Chondrocyte (in vitro differentiated cells): ENCODE measurements at regions not wholly inside any gene's neighbourhood (a gene's known extent, or its start where the extent isn't known, plus 50 kb on each side); places are given as distances from the start of the nearest gene placed in this dataset.

Experiments used
- DNase-seq: peaks from one replicate; pipeline ENCODE4 v3.0.0; 2021; ENCODE audit warnings: mixed read lengths, low spot score
- H3K27ac Mint-ChIP-seq: one replicate; pipeline ENCODE4 v1.8.0; 2021; ENCODE audit warnings: mild to moderate bottlenecking, moderate library complexity, mixed read lengths; ENCODE audit not compliant: unreplicated experiment
- H3K27me3 Mint-ChIP-seq: 2 replicates; pipeline ENCODE4 v1.8.0; 2021; ENCODE audit warnings: low read depth, mixed read lengths
- H3K36me3 Mint-ChIP-seq: 2 replicates; pipeline ENCODE4 v1.8.0; 2021; ENCODE audit warnings: low read depth, mixed read lengths
- H3K4me1 Mint-ChIP-seq: 2 replicates; pipeline ENCODE4 v1.8.0; 2021; ENCODE audit warnings: low read depth, mild to moderate bottlenecking, mixed read lengths
- H3K4me3 Mint-ChIP-seq: one replicate; pipeline ENCODE4 v1.8.0; 2021; ENCODE audit warnings: mild to moderate bottlenecking, moderate library complexity, mixed read lengths; ENCODE audit not compliant: unreplicated experiment
- H3K9me3 Mint-ChIP-seq: 2 replicates; pipeline ENCODE4 v1.8.0; 2021; ENCODE audit warnings: low read depth, mixed read lengths
- CTCF ChIP-seq: fragments of 200-600 bp; sonication (generic); IDR thresholded peaks from 2 replicates; pipeline ENCODE4 v1.5.0; 2021; ENCODE audit warnings: antibody characterized with exemption, mild to moderate bottlenecking, moderate library complexity

DNA sequence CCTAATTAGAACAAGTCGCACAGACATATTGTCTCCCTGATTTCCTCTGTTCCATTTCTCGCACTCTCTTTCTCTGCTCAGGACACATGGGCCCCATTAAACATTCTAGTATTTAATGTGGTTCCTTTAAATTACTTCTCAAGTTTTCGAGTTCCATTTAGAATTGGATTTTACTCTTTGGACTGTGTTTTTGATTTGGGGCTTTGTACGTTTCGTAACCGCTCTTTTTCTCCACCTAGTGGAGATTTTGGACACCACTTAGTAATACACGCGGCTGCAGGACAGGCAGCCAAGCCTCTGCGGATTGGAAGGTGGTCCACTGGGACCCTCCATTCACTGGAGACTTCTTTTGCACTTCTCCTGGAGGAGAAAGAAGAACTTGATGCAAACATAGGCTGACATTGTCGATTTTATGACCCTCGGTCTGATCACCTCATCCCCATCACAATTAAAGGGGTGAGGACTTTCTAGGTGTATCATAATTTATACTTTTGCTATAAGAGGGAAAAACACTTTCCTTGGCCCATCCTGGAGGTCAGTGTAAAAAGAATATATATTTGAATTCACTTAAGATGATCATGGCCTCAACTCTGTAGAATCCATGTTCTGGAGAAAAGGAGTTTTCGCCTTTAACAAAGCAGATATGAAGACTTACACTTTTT, 85.7 kb downstream of the NOG start:
- peak overlapping the region; percentile 54 for H3K4me3 Mint-ChIP-seq
- H3K36me3 Mint-ChIP-seq: no peaks in the 10 kb centered on the region
- no peak for DNase-seq
- no peak overlapping the region for H3K27ac Mint-ChIP-seq
- peaks cover 10% of the 10 kb centered on the region for H3K4me1 Mint-ChIP-seq
- TF ChIP-seq CTCF: peak; percentile 90
- peaks cover 38% of the 10 kb centered on the region for H3K27me3 Mint-ChIP-seq
- H3K9me3 Mint-ChIP-seq: no peaks in the 10 kb centered on the region

DNA sequence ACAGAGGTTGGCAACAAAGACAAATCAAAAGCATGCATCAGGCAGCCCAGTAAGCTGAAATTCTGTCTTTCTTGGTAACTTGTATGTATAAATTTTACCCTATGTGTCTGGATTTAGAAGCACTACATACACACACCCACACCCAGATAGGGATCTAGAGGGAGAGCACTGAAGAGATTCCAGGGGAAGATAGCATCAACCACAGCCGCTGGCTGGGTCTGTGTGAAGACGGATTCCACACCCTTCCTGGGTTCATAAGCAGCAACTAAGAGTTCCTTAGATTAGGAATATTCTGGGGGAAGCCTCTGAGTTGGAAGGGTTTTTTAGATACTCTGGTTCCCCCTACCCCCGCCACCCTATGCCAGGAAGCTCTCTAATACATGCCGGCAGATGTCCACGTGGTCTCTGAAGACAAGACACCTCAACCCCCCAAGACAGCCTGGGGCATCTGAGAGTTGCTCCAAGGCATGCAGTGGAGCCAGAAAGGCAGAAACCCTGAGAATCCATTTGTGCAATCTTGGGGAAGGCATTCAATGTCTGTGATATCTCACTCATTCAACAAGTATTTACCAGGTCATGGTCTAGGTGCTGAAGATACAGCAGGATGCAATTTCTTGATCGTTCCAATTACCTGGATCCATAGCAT, 86.4 kb downstream of the NOG start:
- DNase-seq: no peak
- Mint-ChIP-seq H3K4me3 (no peak overlapping the region), H3K27ac (no peak overlapping the region), H3K36me3 (no peaks in the 10 kb centered on the region), H3K4me1 (peaks cover 10% of the 10 kb centered on the region), H3K9me3 (no peaks in the 10 kb centered on the region), H3K27me3 (peaks cover 39% of the 10 kb centered on the region)
- TF ChIP-seq CTCF: no peak

- no peak overlapping the region for H3K4me3 Mint-ChIP-seq
- H3K27ac Mint-ChIP-seq: no peak overlapping the region
- TF ChIP-seq CTCF: no peak
- peaks cover 34% of the 10 kb centered on the region for H3K27me3 Mint-ChIP-seq
- DNase-seq: no peak
- peaks cover 10% of the 10 kb centered on the region for H3K4me1 Mint-ChIP-seq
- H3K36me3 Mint-ChIP-seq: no peaks in the 10 kb centered on the region
- H3K9me3 Mint-ChIP-seq: no peaks in the 10 kb centered on the region
Observed at GRCh38 chr17:56680676-56681075, 87.2 kb downstream of the NOG start.

DNA sequence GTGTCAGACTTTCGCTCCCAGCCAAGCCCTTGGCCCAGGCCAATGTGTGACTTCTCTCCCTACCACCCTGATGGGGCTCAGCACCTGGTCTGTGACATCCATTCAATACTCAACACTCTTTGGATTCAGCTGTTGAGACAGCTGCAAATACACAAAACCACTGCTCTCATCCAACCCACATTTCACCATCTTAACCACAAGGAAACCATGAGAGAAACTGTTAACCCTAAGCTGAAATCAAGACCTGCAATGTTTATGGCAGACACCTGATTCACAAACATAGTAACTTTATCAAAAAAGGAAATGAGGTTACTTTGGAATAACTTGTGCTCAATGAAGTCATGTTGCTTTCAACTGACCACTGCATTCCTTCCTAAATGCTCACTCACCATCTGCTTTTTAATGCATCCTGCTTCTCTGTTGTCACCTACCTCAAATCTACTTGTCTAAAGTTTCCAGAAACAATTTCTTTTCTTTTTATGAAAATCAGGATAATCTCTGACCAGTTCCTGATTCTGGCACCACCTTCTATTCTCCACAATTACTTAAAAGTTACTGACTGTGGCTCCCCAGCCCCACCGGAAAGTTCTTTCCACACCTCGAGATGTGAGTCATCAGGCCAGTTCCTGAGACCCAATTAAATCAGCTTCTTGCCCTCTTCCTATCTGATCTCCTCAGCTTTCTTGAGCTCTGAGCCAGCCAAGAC, 88.2 kb downstream of the NOG start:
- no peak overlapping the region for H3K27ac Mint-ChIP-seq
- TF ChIP-seq CTCF: no peak
- no peak overlapping the region for H3K4me3 Mint-ChIP-seq
- no peaks in the 10 kb centered on the region for H3K9me3 Mint-ChIP-seq
- no peak for DNase-seq
- peaks cover 10% of the 10 kb centered on the region for H3K4me1 Mint-ChIP-seq
- peaks cover 26% of the 10 kb centered on the region for H3K27me3 Mint-ChIP-seq
- H3K36me3 Mint-ChIP-seq: no peaks in the 10 kb centered on the region

DNA sequence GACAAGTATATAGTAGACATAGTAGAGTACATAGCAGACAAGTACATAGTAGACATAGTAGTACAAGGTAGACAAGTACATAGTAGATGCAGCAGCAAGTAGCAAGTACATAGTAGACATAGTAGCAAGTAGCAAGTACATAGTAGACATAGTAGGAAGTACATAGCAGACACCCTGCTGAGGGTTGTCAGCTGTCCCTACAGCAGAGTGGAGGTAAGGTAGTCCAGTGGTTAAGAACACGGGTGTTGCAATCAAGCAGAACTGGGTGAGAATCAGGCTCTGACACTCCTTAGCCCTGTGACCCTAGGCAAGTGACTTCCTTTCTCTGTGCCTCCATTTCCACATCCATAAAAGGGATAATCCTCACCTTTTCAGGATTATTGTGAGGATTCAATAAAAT, 94.7 kb downstream of the NOG start:
- DNase-seq: no peak
- H3K27me3 Mint-ChIP-seq: peaks cover 8% of the 10 kb centered on the region
- H3K9me3 Mint-ChIP-seq: peaks cover 5% of the 10 kb centered on the region
- H3K4me3 Mint-ChIP-seq: no peak overlapping the region
- no peaks in the 10 kb centered on the region for H3K36me3 Mint-ChIP-seq
- no peak for TF ChIP-seq CTCF
- H3K4me1 Mint-ChIP-seq: no peaks in the 10 kb centered on the region
- H3K27ac Mint-ChIP-seq: no peak overlapping the region
